Activated CD4-positive, alpha-beta T cell treated with anti-CD3 and anti-CD28 coated beads, Interleukin-2, amount 50 U/mL, for 48 hours (primary cell): ENCODE measurements at regions not wholly inside any gene's neighbourhood (a gene's known extent, or its start where the extent isn't known, plus 50 kb on each side); places are given as distances from the start of the nearest gene placed in this dataset.
"Not testable (repeated sequence)": the region's sequence is repeated elsewhere in the genome, so short reads cannot be mapped to it uniquely, and the experiment has no call there.

ENCODE experiments used
- DNase-seq, 2 experiments: peaks; one replicate each; pipeline ENCODE4 v3.0.0-alpha.2; 2020

- no peak for DNase-seq
These were observed 201.3 kb downstream of the AKAP7 start for GRCh38 chr6:131336596-131336995.

GRCh38 chr6:131346896-131347295 lies 211.6 kb downstream of the AKAP7 start:
- DNase-seq = not testable (repeated sequence)

GRCh38 chr6:131348572-131348971 lies 213.3 kb downstream of the AKAP7 start:
- DNase-seq = no peak

DNA sequence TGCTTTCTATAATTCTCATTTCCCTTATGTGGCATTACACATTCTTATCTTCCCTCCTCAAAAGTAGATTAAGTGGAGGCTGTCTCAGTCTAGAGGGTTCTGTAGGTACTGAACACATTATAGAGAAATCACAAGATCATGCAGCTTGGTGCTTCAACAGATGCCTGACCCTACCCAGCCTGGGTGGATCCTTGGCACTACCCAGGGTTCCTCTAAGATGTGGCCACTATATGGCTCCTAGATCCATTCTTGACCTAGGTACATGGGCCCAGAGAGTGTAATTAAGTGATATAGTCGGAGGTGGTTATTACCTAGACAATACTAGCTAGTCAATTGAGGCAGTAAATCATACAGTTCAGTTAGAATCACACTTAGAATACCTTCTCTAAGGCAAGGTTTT lies 213.9 kb downstream of the AKAP7 start:
- DNase-seq = no peak

GRCh38 chr6:131353106-131353505 lies 217.8 kb downstream of the AKAP7 start:
- DNase-seq = no peak

- no peak for DNase-seq
These were observed 218.6 kb downstream of the AKAP7 start for GRCh38 chr6:131353876-131354275.

- DNase-seq = no peak
These were observed 218.7 kb upstream of the ARG1 start for GRCh38 chr6:131354356-131354755.

GRCh38 chr6:131356161-131356560 lies 216.9 kb upstream of the ARG1 start:
- no peak for DNase-seq

GRCh38 chr6:131357501-131357900 lies 215.5 kb upstream of the ARG1 start:
- DNase-seq = no peak

DNA sequence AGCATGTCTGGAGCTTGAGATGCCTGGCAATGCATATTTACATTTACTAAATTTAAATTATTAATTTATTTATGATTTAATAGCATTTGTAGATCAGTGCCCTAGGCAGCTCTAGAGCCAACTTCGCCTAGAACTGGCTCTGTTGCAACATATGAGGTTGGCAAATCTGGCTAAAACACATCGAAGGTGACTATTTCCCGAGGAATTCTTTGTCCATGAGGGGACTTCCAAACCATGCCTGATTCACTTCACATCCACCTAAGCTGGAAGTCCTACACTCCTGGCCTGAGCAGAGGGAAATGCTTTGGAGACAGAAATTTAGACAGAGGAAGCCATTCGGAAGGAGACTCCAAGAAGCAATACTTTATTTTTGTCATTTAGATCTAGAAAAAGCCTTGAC lies 211.0 kb upstream of the ARG1 start:
- no peak for DNase-seq

DNA sequence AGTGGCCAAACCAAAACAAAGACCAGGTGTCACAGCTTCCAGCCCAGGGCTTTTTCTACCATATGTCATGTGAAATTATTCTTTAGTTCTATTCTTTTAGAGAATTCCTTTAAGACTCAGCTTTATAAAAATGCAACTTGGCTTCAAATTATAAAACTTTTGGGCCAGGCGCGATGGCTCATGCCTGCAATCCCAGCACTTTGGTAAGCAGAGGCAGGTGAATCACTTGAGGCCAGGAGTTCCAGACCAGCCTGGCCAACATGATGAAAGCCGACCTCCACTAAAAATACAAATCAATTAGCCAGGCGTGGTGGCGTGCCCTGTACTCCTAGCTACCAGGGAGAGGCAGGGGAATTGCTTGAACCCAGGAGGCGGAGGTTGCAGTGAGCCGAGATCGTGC lies 210.3 kb upstream of the ARG1 start:
- no peak for DNase-seq

DNA sequence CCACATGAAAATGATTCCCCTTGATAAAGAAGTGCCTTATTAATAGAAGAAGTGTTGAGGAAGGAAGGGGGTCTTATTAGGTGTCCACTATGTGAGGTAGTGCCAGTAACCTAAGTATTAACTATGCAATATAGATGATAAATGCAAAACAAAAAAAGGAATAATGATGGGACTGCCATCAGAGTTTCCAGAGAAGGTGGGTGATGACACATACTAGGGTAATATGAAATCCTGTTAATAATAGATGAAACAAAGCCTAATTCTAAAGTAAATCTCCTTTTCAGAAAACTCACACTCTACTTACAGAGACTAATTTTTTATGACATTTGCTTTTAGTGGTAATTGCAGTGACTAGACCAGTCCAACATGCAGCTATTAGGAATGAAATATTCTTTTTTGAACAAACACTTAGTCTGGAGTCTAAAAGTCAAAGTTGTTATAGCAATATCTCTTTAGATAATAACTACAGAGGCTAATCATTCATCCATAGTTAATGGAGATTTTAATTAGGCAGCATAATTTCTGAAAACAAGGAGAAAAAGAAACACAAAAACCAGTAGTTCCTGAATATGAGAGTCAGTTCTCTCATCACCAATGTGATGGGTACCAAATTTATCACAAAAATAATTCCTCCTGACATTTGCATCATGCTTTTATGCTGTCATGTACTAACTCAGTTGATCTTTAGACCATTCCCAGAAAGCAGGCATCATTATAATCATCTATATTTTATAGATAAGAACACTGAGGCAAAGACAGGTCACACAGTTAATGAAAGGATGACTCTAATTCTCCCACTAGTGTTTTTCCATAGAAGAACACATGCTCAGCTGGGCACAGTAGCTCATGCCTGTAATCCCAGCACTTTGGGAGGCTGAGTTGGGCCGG lies 208.8 kb upstream of the ARG1 start:
- DNase-seq = no peak

DNA sequence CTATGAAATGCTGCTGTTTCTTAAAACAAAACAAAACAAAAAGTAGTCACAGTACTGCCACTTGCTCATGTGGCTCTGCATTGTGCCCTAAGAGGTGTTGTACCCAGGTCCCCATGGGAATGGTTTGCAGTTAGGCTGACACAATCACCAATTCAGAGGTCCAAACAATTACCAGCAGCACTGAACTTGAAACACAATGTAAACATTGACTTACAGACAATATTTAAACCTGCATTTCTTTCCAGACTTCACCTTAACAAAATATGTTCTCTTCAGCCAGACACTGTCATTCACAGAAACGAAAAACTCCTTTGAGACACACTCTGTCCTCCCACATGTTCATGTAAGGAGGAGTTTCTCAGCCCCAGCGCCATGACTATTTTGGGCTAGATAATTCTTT lies 206.8 kb upstream of the ARG1 start:
- no peak for DNase-seq

DNA sequence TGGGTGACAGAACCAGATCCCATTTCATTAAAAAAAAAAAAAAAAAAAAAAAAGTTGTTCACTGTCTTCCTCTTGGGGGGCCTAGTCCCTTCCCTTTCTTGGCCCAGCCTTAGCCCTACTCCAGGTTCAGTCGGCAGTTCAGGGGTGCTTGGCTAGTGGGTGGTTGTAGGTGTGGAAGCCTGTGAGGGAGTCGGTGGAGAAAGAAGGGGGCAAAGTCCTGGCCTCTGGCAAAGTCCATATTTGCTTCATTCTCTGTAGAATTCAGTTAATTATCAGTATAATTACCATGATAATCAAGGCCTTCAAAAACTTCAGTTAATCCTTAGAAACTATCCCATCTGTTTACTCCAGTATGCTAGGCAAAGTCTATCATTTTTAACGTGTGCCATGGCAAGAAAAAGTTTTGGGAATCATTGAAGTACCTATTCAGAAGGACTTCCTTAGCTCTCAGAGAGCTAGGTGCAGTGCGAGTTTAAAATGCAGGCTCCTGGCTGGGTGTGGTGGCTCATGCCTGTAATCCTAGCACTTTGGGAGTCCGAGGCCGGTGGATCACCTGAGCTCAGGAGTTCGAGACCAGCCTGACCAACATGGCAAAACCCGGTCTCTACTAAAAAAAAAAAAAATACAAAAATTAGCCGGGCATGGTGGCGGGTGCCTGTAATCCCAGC lies 205.7 kb upstream of the ARG1 start:
- DNase-seq = no peak

DNA sequence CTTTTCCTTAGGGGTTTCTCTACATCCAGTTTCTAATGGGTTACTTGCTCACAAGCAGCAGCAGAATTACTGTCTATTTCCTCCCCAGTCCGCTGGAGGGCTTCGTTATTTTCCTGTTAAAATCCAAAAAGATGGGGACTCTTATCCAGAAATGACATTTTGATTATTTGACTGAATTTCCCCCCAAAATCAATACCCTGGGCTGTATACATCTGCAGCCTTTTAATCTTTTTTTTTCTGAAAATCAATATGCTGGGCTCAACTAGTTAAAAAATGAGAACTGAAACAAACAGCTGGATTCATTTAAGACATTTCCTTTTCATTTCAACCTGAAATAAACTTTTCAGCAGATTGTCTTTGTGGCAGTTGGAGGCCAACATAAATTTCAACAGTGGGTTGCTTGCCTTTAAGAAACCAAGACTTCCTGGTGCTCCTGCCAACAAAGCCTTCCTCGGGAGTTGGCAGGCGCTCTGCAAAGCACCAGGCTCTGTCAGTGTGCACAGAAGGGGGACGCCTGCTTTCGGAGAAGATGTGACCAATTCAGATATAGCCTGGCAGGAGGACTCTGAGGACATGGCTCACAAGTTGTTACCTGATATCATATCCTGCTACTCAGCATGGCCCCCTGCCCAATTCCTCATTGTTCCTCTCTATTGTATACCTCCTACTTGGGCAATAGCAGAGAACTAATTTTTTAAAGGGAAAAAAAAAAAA lies 204.7 kb upstream of the ARG1 start:
- no peak for DNase-seq

DNA sequence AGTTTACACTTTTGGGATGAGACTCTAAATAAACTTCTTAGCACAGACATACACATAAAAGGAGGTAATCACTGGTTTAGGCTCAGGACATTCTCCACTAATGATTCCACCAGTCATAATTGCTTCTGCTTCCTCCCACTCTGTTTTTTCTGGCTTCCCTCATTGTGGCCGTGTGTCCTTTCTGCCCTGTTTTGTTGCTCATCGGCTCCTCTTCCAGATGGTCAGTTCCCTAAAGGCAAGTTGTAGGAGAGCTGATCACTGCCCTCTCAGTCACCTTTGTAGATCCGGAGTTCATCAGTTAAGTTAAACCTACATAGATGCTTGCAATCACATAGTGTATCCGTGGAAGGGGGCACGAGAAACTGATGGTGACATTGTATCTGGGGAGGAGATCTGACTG lies 200.5 kb upstream of the ARG1 start:
- no peak for DNase-seq

DNA sequence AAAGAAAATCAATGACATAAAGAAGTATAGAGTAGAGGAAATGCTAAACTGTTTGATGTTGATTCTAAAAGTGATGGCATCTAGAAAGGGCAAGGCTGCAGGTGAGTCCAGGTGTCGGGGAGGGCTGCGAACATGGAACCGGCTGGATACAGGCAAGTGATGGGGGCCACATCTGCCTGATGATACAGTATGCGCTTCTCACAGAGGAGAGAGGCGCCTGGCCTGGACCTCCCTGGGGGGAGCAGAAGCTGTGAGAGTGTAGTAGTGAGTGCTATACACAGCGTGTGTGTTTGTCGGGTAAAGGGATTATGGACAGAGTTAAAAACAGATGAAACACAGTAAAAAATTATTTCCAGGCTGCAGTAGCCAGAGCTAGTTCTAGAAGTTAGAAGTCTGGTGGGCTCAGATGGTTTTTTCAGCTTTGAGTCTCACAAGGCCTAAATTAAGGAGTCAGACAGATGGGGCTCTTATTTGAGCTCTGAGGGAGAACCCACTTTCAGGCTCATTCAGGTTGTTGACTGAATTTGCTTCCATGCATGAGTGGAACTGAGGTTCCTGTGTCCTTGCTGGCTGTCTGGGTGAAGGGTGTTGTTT lies 195.8 kb upstream of the ARG1 start:
- no peak for DNase-seq

- no peak for DNase-seq
These were observed 194.2 kb upstream of the ARG1 start for GRCh38 chr6:131378874-131379273.

DNA sequence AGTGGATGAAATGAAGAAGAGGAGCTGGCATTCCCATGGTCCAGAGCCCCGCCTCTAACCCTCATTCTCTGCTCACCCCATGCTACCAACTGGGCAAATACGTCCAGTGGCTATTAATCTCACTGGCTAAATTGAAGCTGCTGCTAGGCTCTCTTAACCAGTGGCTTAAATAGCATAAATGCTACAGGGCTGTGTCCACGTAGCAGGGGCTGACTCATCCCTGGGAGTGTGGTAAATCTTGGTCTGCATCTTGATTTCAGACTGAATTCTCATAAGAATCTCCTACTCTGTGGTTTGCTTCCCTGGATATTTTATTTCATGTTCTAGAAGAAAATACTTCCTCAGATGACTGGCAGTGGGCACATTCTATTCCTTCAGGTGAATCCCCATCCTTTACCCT lies 193.1 kb upstream of the ARG1 start:
- no peak for DNase-seq

- DNase-seq = no peak
These were observed 191.8 kb upstream of the ARG1 start for GRCh38 chr6:131381052-131381708.

- DNase-seq = no peak
These were observed 191.3 kb upstream of the ARG1 start for GRCh38 chr6:131381709-131382093.

- no peak for DNase-seq
These were observed 190.4 kb upstream of the ARG1 start for GRCh38 chr6:131382631-131383030.
